HepG2 (cell line): ENCODE measurements at regions not wholly inside any gene's neighbourhood (a gene's known extent, or its start where the extent isn't known, plus 50 kb on each side); places are given as distances from the start of the nearest gene placed in this dataset.

ENCODE experiments used
- ATAC-seq: fragments of 200-7000 bp; cut with Tn5 transposase; 3 replicates; pipeline ENCODE4 v1.9.1; 2020; ENCODE audit warnings: mild to moderate bottlenecking, moderate library complexity
- BruUV-seq: library from RNA; stranded (reverse); fragments of 400-500 nt; replicated peaks from 2 replicates; lab custom pipeline; 2021; lab: Mats Ljungman, UMichigan
- CTCF ChIA-PET: fragments of 300-600 bp; formaldehyde crosslinking; extraction: SDS; loops from one replicate; lab custom pipeline; 2021; ENCODE audit warnings: low total read pairs, inconsistent platforms, low intra/inter-chr PET ratio; lab: Yijun Ruan, JAX
- POLR2A ChIA-PET: fragments of 350-600 bp; sonication (Branson Sonifier 250); formaldehyde crosslinking; loops from one replicate; lab custom pipeline; 2020; ENCODE audit warnings: antibody characterized with exemption, inconsistent platforms; lab: Yijun Ruan, JAX
- DNase-seq: peaks from one replicate; pipeline ENCODE4 v3.0.0-alpha.2; 2015; ENCODE audit warnings: low spot score
- FAIRE-seq: peaks from 3 replicates; lab custom pipeline; 2011; peaks lifted over from hg19 to GRCh38; lab: Jason Lieb, UNC
- H2AFZ ChIP-seq: one replicate; pipeline ENCODE4 v1.6.1; 2011; ENCODE audit warnings: low read length, inconsistent platforms
- H3K27ac ChIP-seq: fragments of 300-600 bp; 3 replicates; pipeline ENCODE4 v1.8.0; 2011; ENCODE audit warnings: mixed run types, mild to moderate bottlenecking, mixed read lengths, low read length, inconsistent platforms; ENCODE audit not compliant: insufficient read depth; ENCODE audit errors: extremely low read length
- H3K27me3 ChIP-seq, 2 experiments: fragments of 200-600 bp in 1 of 2; 2 replicates in 1 of 2; 3 replicates in 1 of 2; pipeline versions ENCODE4 v1.6.0 to v1.8.0; 2011; ENCODE audit warnings: low read length in 2 of 2, mild to moderate bottlenecking in 2 of 2, moderate library complexity in 2 of 2, inconsistent platforms in 1 of 2; ENCODE audit not compliant: insufficient read depth in 2 of 2, control insufficient read depth in 1 of 2
- H3K36me3 ChIP-seq, 2 experiments: fragments of 200-600 bp in 1 of 2; replicated peaks in 1 of 2; 2 replicates in 1 of 2; 3 replicates in 1 of 2; pipeline versions ENCODE4 v1.5.1 to v1.8.0; 2011; ENCODE audit warnings: low read length in 2 of 2, inconsistent platforms in 1 of 2; ENCODE audit not compliant: insufficient read depth in 2 of 2, control insufficient read depth in 1 of 2
- H3K4me1 ChIP-seq: 2 replicates; pipeline ENCODE4 v1.5.1; 2012; ENCODE audit warnings: low read length, inconsistent platforms; ENCODE audit not compliant: insufficient read depth
- H3K4me2 ChIP-seq: 2 replicates; pipeline ENCODE4 v1.6.0; 2011; ENCODE audit warnings: low read depth, low read length, inconsistent platforms
- H3K4me3 ChIP-seq, 3 experiments: fragments of 200-600 bp in 1 of 3; sonication (generic), shearing (Covaris generic) in 1 of 3; replicated peaks in 1 of 3; 2 replicates each; pipeline ENCODE4 v1.5.1; 2011 to 2016; ENCODE audit warnings: low read length in 3 of 3, inconsistent platforms in 2 of 3, low read depth in 2 of 3, mild to moderate bottlenecking in 2 of 3, control low read depth in 1 of 3, mixed read lengths in 1 of 3; ENCODE audit not compliant: insufficient read depth in 1 of 3
- H3K79me2 ChIP-seq: one replicate; pipeline ENCODE4 v1.6.1; 2011; ENCODE audit warnings: low read length, inconsistent platforms; ENCODE audit not compliant: insufficient read depth
- H3K9ac ChIP-seq: 2 replicates; pipeline ENCODE4 v1.6.0; 2011; ENCODE audit warnings: mild to moderate bottlenecking, low read depth, low read length, inconsistent platforms; ENCODE audit not compliant: insufficient read depth
- H3K9me3 ChIP-seq: 2 replicates; pipeline ENCODE4 v1.5.1; 2012; ENCODE audit warnings: mild to moderate bottlenecking, low read length
- H4K20me1 ChIP-seq: 2 replicates; pipeline ENCODE4 v1.6.0; 2011; ENCODE audit warnings: inconsistent platforms, mild to moderate bottlenecking, low read length, moderate library complexity; ENCODE audit not compliant: insufficient read depth
- FOXP1 ChIP-seq, 2 experiments: fragments of 450-650 bp in 1 of 2; IDR thresholded peaks; 2 replicates each; pipeline ENCODE4 v1.6.1; 2017 to 2018; ENCODE audit warnings: antibody characterized with exemption in 1 of 2
- HINFP ChIP-seq: sonication (generic); formaldehyde crosslinking; IDR thresholded peaks from 2 replicates; pipeline ENCODE4 v1.4.0; 2020; ENCODE audit warnings: low read depth, mild to moderate bottlenecking, missing genetic modification reagents
- KAT2B ChIP-seq: fragments of 150-350 bp; IDR thresholded peaks from 2 replicates; pipeline ENCODE4 v1.6.1; 2014; ENCODE audit warnings: low read depth, low read length, borderline replicate concordance
- MBNL3 ChIP-seq: fragments of 250-450 bp; sonication (Bioruptor Pico); conservative IDR thresholded peaks from 2 replicates; pipeline ENCODE4 v1.8.0; 2022; ENCODE audit warnings: mild to moderate bottlenecking, inconsistent platforms
- MEIS1 ChIP-seq: sonication (generic); formaldehyde crosslinking; IDR thresholded peaks from 2 replicates; pipeline ENCODE4 v1.9.0; 2021; ENCODE audit warnings: mild to moderate bottlenecking, missing genetic modification reagents, moderate library complexity, borderline replicate concordance
- RELA ChIP-seq: sonication (generic); formaldehyde crosslinking; IDR thresholded peaks from 2 replicates; pipeline ENCODE4 v1.4.0; 2020; ENCODE audit warnings: missing genetic modification reagents
- TBL1XR1 ChIP-seq: fragments of 150-350 bp; IDR thresholded peaks from 2 replicates; pipeline ENCODE4 v1.6.1; 2014; ENCODE audit warnings: borderline replicate concordance, low read length; ENCODE audit not compliant: partially characterized antibody
- ZFY ChIP-seq: sonication (generic); formaldehyde crosslinking; IDR thresholded peaks from 2 replicates; pipeline ENCODE4 v1.4.0; 2020; ENCODE audit warnings: missing genetic modification reagents
- ZNF101 ChIP-seq: sonication (generic); formaldehyde crosslinking; IDR thresholded peaks from 2 replicates; pipeline ENCODE4 v1.4.0; 2020; ENCODE audit warnings: mild to moderate bottlenecking, low read depth, missing genetic modification reagents, borderline replicate concordance
- ZNF432 ChIP-seq: sonication (generic); formaldehyde crosslinking; IDR thresholded peaks from 2 replicates; pipeline ENCODE4 v1.5.0; 2020; ENCODE audit warnings: missing genetic modification reagents, mild to moderate bottlenecking, borderline replicate concordance
- WGBS: methylation state at CpG from one replicate; pipeline ENCODE4 v1.1.6; 2017; ENCODE audit warnings: low lambda C conversion rate; 5-methylcytosine and 5-hydroxymethylcytosine counted together
- in situ Hi-C: cut with HindIII; loops from 2 replicates; pipeline ENCODE4 v1.10.0; 2017; ENCODE audit warnings: low pct_unique_long_range_greater_than_20kb; ENCODE audit not compliant: extremely low pct_ligation_motif_present
- intact Hi-C: fragments of 100-400 bp; cut with micrococcal nuclease; formaldehyde crosslinking; loops from one replicate; pipeline ENCODE4 v1.10.0; 2022; ENCODE audit not compliant: unreplicated experiment
- TF ChIP-seq, protein P1 (sequence below): sonication (generic); formaldehyde crosslinking; IDR thresholded peaks from 2 replicates; pipeline ENCODE4 v1.5.0; 2020; ENCODE audit warnings: missing genetic modification reagents, mild to moderate bottlenecking, borderline replicate concordance
- TF ChIP-seq, protein P2 (sequence below): IDR thresholded peaks from 2 replicates; pipeline ENCODE4 v1.6.1; 2016; ENCODE audit warnings: missing compliant biosample characterization, missing genetic modification reagents, borderline replicate concordance
- TF ChIP-seq, protein P3 (sequence below): sonication (generic); formaldehyde crosslinking; IDR thresholded peaks from 2 replicates; pipeline ENCODE4 v1.8.0; 2022; ENCODE audit warnings: missing genetic modification reagents, mild to moderate bottlenecking, inconsistent platforms, borderline replicate concordance
- TF ChIP-seq, protein P4 (sequence below): sonication (generic); formaldehyde crosslinking; IDR thresholded peaks from 2 replicates; pipeline ENCODE4 v1.4.0; 2020; ENCODE audit warnings: missing genetic modification reagents
- TF ChIP-seq, protein P5 (sequence below): sonication (generic); formaldehyde crosslinking; IDR thresholded peaks from 2 replicates; pipeline ENCODE4 v1.4.0; 2020; ENCODE audit warnings: missing genetic modification reagents, mild to moderate bottlenecking, borderline replicate concordance
- TF ChIP-seq, protein P6 (sequence below): sonication (generic); formaldehyde crosslinking; IDR thresholded peaks from 2 replicates; pipeline ENCODE4 v1.8.1; 2023; ENCODE audit warnings: missing genetic modification reagents, mild to moderate bottlenecking, borderline replicate concordance

- TF ChIP-seq, protein P1, sequence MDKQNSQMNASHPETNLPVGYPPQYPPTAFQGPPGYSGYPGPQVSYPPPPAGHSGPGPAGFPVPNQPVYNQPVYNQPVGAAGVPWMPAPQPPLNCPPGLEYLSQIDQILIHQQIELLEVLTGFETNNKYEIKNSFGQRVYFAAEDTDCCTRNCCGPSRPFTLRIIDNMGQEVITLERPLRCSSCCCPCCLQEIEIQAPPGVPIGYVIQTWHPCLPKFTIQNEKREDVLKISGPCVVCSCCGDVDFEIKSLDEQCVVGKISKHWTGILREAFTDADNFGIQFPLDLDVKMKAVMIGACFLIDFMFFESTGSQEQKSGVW (CRISPR knock-in tag): no peak
- TF ChIP-seq MEIS1 (CRISPR knock-in tag) (no peak), ZNF432 (CRISPR knock-in tag) (no peak), MBNL3 (no peak), RELA (no peak), ZFY (CRISPR knock-in tag) (no peak), FOXP1 (IDR thresholded peaks at IDR 0.05) (no peak), FOXP1 (CRISPR knock-in tag; IDR thresholded peaks at IDR 0.05) (no peak), KAT2B (no peak), ZNF101 (CRISPR knock-in tag) (no peak), HINFP (CRISPR knock-in tag) (no peak), TBL1XR1 (no peak)
- TF ChIP-seq, protein P2, sequence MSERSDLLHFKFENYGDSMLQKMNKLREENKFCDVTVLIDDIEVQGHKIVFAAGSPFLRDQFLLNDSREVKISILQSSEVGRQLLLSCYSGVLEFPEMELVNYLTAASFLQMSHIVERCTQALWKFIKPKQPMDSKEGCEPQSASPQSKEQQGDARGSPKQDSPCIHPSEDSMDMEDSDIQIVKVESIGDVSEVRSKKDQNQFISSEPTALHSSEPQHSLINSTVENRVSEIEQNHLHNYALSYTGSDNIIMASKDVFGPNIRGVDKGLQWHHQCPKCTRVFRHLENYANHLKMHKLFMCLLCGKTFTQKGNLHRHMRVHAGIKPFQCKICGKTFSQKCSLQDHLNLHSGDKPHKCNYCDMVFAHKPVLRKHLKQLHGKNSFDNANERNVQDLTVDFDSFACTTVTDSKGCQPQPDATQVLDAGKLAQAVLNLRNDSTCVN (CRISPR knock-in tag): no peak
- TF ChIP-seq, protein P3, sequence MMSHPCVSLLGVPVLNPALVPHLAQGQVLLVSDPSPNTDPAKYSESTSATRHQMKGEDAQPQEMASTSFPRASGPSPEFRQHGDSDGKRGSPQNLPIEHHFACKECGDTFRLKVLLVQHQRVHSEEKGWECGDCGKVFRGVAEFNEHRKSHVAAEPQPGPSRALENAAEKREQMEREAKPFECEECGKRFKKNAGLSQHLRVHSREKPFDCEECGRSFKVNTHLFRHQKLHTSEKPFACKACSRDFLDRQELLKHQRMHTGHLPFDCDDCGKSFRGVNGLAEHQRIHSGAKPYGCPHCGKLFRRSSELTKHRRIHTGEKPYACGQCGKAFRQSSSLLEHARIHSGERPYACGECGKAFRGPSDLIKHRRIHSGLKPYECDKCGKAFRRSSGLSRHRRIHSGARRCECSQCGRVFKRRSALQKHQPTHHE: no peak
- TF ChIP-seq, protein P4, sequence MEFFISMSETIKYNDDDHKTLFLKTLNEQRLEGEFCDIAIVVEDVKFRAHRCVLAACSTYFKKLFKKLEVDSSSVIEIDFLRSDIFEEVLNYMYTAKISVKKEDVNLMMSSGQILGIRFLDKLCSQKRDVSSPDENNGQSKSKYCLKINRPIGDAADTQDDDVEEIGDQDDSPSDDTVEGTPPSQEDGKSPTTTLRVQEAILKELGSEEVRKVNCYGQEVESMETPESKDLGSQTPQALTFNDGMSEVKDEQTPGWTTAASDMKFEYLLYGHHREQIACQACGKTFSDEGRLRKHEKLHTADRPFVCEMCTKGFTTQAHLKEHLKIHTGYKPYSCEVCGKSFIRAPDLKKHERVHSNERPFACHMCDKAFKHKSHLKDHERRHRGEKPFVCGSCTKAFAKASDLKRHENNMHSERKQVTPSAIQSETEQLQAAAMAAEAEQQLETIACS (CRISPR knock-in tag): no peak
- TF ChIP-seq, protein P5, sequence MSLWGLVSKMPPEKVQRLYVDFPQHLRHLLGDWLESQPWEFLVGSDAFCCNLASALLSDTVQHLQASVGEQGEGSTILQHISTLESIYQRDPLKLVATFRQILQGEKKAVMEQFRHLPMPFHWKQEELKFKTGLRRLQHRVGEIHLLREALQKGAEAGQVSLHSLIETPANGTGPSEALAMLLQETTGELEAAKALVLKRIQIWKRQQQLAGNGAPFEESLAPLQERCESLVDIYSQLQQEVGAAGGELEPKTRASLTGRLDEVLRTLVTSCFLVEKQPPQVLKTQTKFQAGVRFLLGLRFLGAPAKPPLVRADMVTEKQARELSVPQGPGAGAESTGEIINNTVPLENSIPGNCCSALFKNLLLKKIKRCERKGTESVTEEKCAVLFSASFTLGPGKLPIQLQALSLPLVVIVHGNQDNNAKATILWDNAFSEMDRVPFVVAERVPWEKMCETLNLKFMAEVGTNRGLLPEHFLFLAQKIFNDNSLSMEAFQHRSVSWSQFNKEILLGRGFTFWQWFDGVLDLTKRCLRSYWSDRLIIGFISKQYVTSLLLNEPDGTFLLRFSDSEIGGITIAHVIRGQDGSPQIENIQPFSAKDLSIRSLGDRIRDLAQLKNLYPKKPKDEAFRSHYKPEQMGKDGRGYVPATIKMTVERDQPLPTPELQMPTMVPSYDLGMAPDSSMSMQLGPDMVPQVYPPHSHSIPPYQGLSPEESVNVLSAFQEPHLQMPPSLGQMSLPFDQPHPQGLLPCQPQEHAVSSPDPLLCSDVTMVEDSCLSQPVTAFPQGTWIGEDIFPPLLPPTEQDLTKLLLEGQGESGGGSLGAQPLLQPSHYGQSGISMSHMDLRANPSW (CRISPR knock-in tag): no peak
- TF ChIP-seq, protein P6, sequence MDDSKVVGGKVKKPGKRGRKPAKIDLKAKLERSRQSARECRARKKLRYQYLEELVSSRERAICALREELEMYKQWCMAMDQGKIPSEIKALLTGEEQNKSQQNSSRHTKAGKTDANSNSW (CRISPR knock-in tag): no peak
- POLR2A ChIA-PET: no interaction called here
Measured at GRCh38 chr19:27986299-27986698, 1226.7 kb downstream of the UQCRFS1 start.

More at GRCh38 chr19:27986299-27986698, 1226.7 kb downstream of the UQCRFS1 start:
- H3K4me1 ChIP-seq: no peaks in the 10 kb centered on the region
- H3K9ac ChIP-seq: no peak overlapping the region
- no peaks in the 10 kb centered on the region for H4K20me1 ChIP-seq
- H3K27me3 ChIP-seq: no peaks in the 10 kb centered on the region
- intact Hi-C loops: no loop called here
- BruUV-seq: no TSS peak
- H3K36me3 ChIP-seq: no peaks in the 10 kb centered on the region
- H3K9me3 ChIP-seq: peaks cover 52% of the 10 kb centered on the region
- H3K79me2 ChIP-seq: no peaks in the 10 kb centered on the region
- no peak overlapping the region for H3K4me3 ChIP-seq
- WGBS: 0% methylated on average over 1 of the region's 1 CpG
- no peak overlapping the region for H3K27ac ChIP-seq
- no peak overlapping the region for H2AFZ ChIP-seq
- in situ Hi-C loops: no loop called here
- CTCF ChIA-PET: no interaction called here
- H3K4me2 ChIP-seq: no peak overlapping the region
- DNase-seq (no peak), FAIRE-seq (no peak), ATAC-seq (no peak)
